HG02610 (cell line): ENCODE measurements at regions not wholly inside any gene's neighbourhood (a gene's known extent, or its start where the extent isn't known, plus 50 kb on each side); places are given as distances from the start of the nearest gene placed in this dataset.
"Not testable (repeated sequence)": the region's sequence is repeated elsewhere in the genome, so short reads cannot be mapped to it uniquely, and the experiment has no call there.

Experiments used
- ATAC-seq: cut with Tn5 transposase; IDR thresholded peaks from one replicate; pipeline ENCODE4 v1.9.1; 2021; ENCODE audit warnings: mild to moderate bottlenecking, moderate library complexity; ENCODE audit not compliant: unreplicated experiment

DNA sequence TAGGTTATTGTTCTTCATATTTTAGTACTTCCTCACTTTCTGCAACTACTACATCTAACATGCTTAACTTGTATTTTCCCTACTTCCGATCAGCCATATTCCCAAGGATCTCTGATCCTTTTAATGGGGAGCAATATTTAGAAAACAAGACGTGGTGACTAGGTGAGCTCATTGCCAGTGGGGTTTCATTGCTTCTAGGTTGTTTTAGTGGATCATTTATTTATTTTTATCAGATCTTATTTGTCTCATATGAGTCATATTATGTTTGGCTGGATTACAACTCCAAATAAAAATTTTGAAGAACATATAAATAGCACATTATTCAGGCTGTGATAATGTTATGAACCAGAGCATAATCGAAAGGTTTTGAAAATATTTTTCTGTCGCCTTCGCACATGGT, 480.9 kb upstream of the TMEFF2 start:
- no peak for ATAC-seq

- no peak for ATAC-seq
These were observed 474.9 kb upstream of the TMEFF2 start for GRCh38 chr2:192669505-192670091.

GRCh38 chr2:192660555-192660954, 465.8 kb upstream of the TMEFF2 start:
- not testable (repeated sequence) for ATAC-seq

- ATAC-seq, result no peak
These were observed 462.6 kb upstream of the TMEFF2 start for GRCh38 chr2:192657362-192657761.

DNA sequence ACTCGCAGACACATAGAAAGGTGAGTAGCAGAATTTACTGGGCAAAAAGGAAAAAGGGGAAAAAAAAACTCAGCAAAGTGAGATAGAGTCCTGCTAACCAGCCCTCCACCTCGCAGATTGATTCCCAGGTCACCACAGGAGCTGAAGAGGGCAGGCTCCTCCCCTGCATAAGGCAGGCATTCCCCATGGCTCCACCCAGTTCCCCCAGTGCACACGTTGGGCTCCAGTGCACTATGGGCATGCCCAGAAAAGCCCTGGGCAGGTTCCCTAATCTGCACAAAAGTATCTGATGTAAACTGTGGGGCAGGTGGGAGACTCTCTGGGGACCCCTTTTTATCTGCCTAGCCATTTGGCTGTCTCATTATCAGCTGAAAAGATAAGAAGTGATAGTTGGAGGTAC, 461.2 kb upstream of the TMEFF2 start:
- no peak for ATAC-seq

GRCh38 chr2:192645811-192646598, 451.3 kb upstream of the TMEFF2 start:
- ATAC-seq, result no peak

DNA sequence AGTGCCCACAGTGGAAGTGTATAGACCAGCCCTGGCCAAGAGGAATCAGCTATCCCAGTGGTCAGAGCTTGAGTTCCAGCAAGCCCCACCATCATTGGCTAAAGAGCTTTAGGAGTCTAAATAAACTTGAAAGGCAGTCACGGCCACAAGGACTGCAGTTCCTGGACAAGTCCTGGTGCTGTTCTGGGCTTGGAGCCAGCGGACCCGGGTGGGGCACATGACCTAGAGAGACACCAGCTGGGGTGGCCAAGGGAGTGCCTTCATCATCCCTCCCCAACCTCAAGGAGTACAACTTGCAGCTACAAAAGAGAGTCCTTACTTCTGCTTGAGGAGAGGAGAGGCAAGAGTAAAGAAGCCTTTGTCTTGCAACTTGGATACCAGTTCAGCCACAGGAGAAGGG, 439.8 kb upstream of the TMEFF2 start:
- no peak for ATAC-seq

- no peak for ATAC-seq
These were observed 433.3 kb upstream of the TMEFF2 start for GRCh38 chr2:192628017-192628416.

GRCh38 chr2:192615105-192615504, 420.4 kb upstream of the TMEFF2 start:
- no peak for ATAC-seq

DNA sequence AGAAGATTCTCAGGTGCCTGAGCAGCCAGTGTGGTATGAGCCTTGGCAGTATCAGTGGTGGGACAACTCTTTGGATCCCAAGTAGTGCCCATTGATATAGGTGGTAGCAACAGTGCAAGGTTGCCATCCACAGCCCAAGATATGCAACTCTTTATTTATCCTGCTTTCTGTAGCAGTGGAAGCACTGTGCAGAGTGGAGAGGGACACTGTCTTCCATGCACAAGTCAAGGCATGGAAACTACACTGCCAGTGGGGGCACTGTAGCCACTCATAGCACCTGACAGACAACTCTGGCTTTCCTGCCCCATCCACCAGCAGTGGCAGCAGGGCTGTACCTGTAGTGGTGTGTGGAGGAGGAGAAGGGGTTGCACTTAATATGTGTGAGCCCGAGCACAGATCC, 409.6 kb upstream of the TMEFF2 start:
- no peak for ATAC-seq

DNA sequence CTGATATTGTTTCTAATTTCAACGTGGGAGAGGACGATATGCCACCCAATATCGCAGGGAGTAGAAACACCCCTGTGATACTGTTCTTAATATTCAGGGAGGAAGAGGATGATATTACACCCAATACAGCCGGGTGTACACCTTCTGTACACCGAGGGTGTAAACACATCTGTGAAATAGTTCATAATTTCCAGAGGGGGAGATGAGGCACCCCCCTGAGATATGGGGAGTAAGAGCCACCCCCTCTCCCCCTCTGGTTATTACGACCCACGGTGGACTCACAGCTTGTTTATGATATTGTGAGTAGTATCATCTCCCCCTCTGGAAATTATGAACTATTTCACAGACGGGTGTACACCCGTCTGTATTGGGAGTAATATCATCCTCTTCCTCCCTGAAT, 403.9 kb upstream of the TMEFF2 start:
- ATAC-seq, result not testable (repeated sequence)

GRCh38 chr2:192593561-192593960, 398.8 kb upstream of the TMEFF2 start:
- ATAC-seq, result no peak

- ATAC-seq, result no peak
These were observed 396.9 kb upstream of the TMEFF2 start for GRCh38 chr2:192591617-192592016.

- no peak for ATAC-seq
These were observed 390.7 kb upstream of the TMEFF2 start for GRCh38 chr2:192585418-192585817.

DNA sequence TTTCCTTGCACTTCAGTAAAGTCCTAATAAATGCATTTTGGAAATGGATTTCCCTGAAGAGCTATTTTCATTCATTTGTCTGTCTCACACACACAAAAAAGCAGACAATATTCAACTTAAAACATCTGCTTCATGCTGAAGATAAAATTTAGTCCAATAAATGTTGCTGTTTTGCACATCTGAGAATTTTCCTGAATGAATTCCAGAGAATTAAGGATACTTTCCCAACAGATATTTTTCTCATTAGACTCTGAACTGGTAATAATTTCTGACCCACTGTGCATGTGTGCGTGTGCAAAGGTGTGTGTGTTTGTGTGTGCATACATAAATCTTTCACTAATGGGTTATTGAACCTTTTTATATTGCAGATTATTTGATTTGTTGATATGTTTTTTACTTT, 390.2 kb upstream of the TMEFF2 start:
- no peak for ATAC-seq

GRCh38 chr2:192579965-192580700, 385.4 kb upstream of the TMEFF2 start:
- no peak for ATAC-seq

DNA sequence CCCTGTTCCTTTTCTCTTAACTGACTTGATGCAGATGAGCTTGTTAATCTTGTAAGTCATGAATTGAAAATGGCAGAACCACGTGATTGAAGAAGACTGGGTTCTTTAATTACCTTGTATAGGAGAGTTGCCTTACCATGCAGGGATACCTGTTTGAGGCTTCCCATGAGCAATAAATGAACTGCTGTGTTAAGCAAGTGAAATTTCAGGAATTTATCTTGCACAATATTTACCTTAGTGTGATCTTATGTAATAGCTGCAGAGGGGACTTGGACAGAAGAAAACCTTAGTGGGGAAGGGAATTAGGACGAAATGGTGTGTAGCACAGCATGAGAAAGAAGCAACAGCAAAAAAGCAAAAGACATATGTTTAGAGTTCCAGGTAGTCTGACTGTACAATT, 384.0 kb upstream of the TMEFF2 start:
- no peak for ATAC-seq

GRCh38 chr2:192577706-192578105, 383.0 kb upstream of the TMEFF2 start:
- ATAC-seq, result no peak

DNA sequence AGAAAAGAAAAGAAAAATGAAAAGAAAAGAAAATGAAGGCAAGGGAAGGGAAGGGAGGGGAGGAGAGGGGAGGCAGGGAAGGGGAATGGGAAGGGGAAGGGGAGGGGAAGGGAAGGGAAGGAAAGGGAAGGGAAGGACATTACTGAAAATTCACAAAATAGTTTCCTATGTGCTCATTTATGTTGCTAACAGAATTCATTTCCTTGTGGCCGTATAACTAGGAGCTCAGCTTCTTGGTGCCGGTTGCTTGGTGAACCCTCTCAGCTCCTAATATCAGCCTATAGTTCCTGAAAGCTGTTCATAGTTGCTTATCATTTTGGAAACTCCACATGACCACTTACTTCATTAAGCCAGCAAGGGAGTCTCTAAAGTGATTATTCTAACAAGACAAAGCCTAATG, 379.8 kb upstream of the TMEFF2 start:
- no peak for ATAC-seq

GRCh38 chr2:192571636-192572035, 376.9 kb upstream of the TMEFF2 start:
- ATAC-seq, result no peak

- no peak for ATAC-seq
These were observed 376.1 kb upstream of the TMEFF2 start for GRCh38 chr2:192570788-192571187.

GRCh38 chr2:192566863-192567262, 372.1 kb upstream of the TMEFF2 start:
- ATAC-seq, result no peak
